ENCODE measurements at regions not wholly inside any gene's neighbourhood (a gene's known extent, or its start where the extent isn't known, plus 50 kb on each side); places are given as distances from the start of the nearest gene placed in this dataset.

- TF ChIP-seq CTCF (IDR thresholded peaks at IDR 0.05) (no peak), EZH2 (IDR thresholded peaks at IDR 0.05; ENCODE audit: borderline replicate concordance, insufficient read depth, low read depth, low read length, poor library complexity, severe bottlenecking) (no peak)
Observed at GRCh38 chr3:152123457-152123856, 145.3 kb upstream of the MBNL1 start.

Data from B cell (primary cell).